Endodermal cell (in vitro differentiated cells): ENCODE measurements at regions not wholly inside any gene's neighbourhood (a gene's known extent, or its start where the extent isn't known, plus 50 kb on each side); places are given as distances from the start of the nearest gene placed in this dataset.

ENCODE experiments used
- DNase-seq: peaks from one replicate; pipeline ENCODE4 v3.0.0-alpha.2; 2017
- H3K27ac ChIP-seq: 2 replicates; pipeline ENCODE4 v1.5.1; 2013; ENCODE audit warnings: mild to moderate bottlenecking, low read depth, low read length, moderate library complexity
- H3K27me3 ChIP-seq: 2 replicates; pipeline ENCODE4 v1.6.1; 2013; ENCODE audit warnings: mild to moderate bottlenecking, low read length, moderate library complexity; ENCODE audit not compliant: insufficient read depth, control insufficient read depth, poor library complexity, severe bottlenecking
- H3K36me3 ChIP-seq: 2 replicates; pipeline ENCODE4 v1.7.0; 2013; ENCODE audit warnings: mild to moderate bottlenecking, low read length, moderate library complexity; ENCODE audit not compliant: control insufficient read depth, insufficient read depth
- H3K4me1 ChIP-seq: one replicate; pipeline ENCODE4 v1.7.0; 2013; ENCODE audit warnings: low read length; ENCODE audit not compliant: control insufficient read depth, insufficient read depth
- H3K4me3 ChIP-seq: 2 replicates; pipeline ENCODE4 v1.5.1; 2013; ENCODE audit warnings: mild to moderate bottlenecking, low read length, moderate library complexity
- H3K9ac ChIP-seq: 2 replicates; pipeline ENCODE4 v1.6.1; 2013; ENCODE audit warnings: mild to moderate bottlenecking, low read length, moderate library complexity; ENCODE audit not compliant: poor library complexity, severe bottlenecking; ENCODE audit errors: extremely low read depth
- H3K9me3 ChIP-seq: 2 replicates; pipeline ENCODE4 v1.6.1; 2013; ENCODE audit warnings: mild to moderate bottlenecking, low read length, moderate library complexity; ENCODE audit not compliant: control insufficient read depth
- H3K27ac Mint-ChIP-seq: 2 replicates; pipeline ENCODE4 v1.8.0; 2020; ENCODE audit warnings: mixed read lengths
- H3K27me3 Mint-ChIP-seq: 2 replicates; pipeline ENCODE4 v1.8.0; 2021; ENCODE audit warnings: mild to moderate bottlenecking, mixed read lengths; ENCODE audit not compliant: insufficient read depth
- H3K36me3 Mint-ChIP-seq: 2 replicates; pipeline ENCODE4 v1.8.0; 2020; ENCODE audit warnings: low read depth, mixed read lengths
- H3K4me1 Mint-ChIP-seq: 2 replicates; pipeline ENCODE4 v1.8.0; 2020; ENCODE audit warnings: mixed read lengths
- H3K4me3 Mint-ChIP-seq: 2 replicates; pipeline ENCODE4 v1.8.0; 2020; ENCODE audit warnings: mild to moderate bottlenecking, moderate library complexity, mixed read lengths
- H3K9me3 Mint-ChIP-seq: 2 replicates; pipeline ENCODE4 v1.8.0; 2020; ENCODE audit warnings: mild to moderate bottlenecking, mixed read lengths
- WGBS, 2 experiments: methylation state at CpG; one replicate each; pipeline versions ENCODE4 v1.1.5 to v1.1.7; 2013; ENCODE audit warnings: missing lambda C conversion rate in 2 of 2, mixed read lengths in 1 of 2; ENCODE audit not compliant: insufficient coverage in 1 of 2, insufficient read length in 1 of 2; 5-methylcytosine and 5-hydroxymethylcytosine counted together
- TF ChIP-seq, protein P1 (sequence below): fragments of 200-600 bp; sonication (generic); conservative IDR thresholded peaks from 2 replicates; pipeline ENCODE4 v1.5.0; 2021; ENCODE audit warnings: antibody characterized with exemption, mild to moderate bottlenecking

DNA sequence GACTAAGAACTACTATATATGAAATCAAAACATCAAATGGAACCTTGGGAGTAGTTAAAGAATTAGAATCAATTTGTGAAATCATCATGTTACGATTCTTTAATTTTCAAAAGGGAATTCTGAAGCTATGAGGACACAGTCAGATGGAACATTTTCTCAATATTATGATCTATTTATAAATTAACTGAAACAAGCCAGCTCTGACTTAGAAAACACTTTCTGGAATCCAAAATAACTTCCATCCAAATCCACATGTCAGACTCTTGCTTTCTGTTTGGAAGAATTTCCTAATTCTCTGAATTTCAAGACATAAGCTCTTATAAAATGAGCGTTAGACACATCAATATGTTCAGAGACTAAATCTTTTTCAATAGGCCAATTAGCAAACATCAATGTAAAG, 737.7 kb upstream of the SOX9 start:
- peaks cover 8% of the 10 kb centered on the region for H3K9me3 ChIP-seq
- WGBS, 2 experiments: 100% methylated on average over 1 to 2 of the region's 2 CpGs
- no peak overlapping the region for H3K4me3 ChIP-seq
- peaks cover 2% of the 10 kb centered on the region for H3K27me3 Mint-ChIP-seq
- no peaks in the 10 kb centered on the region for H3K36me3 ChIP-seq
- DNase-seq: no peak
- H3K4me1 ChIP-seq: no peaks in the 10 kb centered on the region
- no peak overlapping the region for H3K27ac Mint-ChIP-seq
- TF ChIP-seq, protein P1, sequence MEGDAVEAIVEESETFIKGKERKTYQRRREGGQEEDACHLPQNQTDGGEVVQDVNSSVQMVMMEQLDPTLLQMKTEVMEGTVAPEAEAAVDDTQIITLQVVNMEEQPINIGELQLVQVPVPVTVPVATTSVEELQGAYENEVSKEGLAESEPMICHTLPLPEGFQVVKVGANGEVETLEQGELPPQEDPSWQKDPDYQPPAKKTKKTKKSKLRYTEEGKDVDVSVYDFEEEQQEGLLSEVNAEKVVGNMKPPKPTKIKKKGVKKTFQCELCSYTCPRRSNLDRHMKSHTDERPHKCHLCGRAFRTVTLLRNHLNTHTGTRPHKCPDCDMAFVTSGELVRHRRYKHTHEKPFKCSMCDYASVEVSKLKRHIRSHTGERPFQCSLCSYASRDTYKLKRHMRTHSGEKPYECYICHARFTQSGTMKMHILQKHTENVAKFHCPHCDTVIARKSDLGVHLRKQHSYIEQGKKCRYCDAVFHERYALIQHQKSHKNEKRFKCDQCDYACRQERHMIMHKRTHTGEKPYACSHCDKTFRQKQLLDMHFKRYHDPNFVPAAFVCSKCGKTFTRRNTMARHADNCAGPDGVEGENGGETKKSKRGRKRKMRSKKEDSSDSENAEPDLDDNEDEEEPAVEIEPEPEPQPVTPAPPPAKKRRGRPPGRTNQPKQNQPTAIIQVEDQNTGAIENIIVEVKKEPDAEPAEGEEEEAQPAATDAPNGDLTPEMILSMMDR: no peak
- no peaks in the 10 kb centered on the region for H3K36me3 Mint-ChIP-seq
- no peak overlapping the region for H3K27ac ChIP-seq
- H3K27me3 ChIP-seq: no peaks in the 10 kb centered on the region
- no peaks in the 10 kb centered on the region for H3K4me1 Mint-ChIP-seq
- H3K9me3 Mint-ChIP-seq: peaks cover 13% of the 10 kb centered on the region
- no peak overlapping the region for H3K4me3 Mint-ChIP-seq
- no peak overlapping the region for H3K9ac ChIP-seq

DNA sequence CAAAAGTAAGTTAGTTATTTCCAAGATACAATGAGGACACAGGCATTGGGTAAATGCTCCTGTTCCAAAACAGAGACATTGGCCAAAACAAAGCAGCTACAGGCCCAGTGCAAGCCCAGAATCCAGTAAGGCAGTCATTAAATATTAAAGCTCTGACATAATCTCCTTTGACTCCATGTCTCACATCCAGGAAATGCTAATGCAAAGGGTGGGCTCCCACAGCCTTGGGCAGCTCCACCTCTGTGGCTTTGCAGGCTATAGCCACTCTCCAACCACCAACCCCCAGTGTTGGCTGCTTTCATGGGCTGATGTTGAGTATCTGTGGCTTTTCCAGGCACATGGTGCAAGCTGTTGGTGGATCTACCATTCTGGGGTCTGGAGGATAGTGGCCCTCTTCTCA, 733.4 kb upstream of the SOX9 start:
- Histone ChIP-seq H3K4me3 (no peak overlapping the region), H3K4me1 (no peaks in the 10 kb centered on the region), H3K27ac (no peak overlapping the region), H3K9me3 (peaks cover 18% of the 10 kb centered on the region), H3K27me3 (no peaks in the 10 kb centered on the region), H3K9ac (no peak overlapping the region), H3K36me3 (no peaks in the 10 kb centered on the region)
- Mint-ChIP-seq H3K9me3 (peaks cover 20% of the 10 kb centered on the region), H3K4me3 (no peak overlapping the region), H3K27me3 (no peaks in the 10 kb centered on the region), H3K4me1 (no peaks in the 10 kb centered on the region), H3K36me3 (no peaks in the 10 kb centered on the region), H3K27ac (no peak overlapping the region)
- DNase-seq: peak; percentile 22
- TF ChIP-seq, protein P1: no peak

DNA sequence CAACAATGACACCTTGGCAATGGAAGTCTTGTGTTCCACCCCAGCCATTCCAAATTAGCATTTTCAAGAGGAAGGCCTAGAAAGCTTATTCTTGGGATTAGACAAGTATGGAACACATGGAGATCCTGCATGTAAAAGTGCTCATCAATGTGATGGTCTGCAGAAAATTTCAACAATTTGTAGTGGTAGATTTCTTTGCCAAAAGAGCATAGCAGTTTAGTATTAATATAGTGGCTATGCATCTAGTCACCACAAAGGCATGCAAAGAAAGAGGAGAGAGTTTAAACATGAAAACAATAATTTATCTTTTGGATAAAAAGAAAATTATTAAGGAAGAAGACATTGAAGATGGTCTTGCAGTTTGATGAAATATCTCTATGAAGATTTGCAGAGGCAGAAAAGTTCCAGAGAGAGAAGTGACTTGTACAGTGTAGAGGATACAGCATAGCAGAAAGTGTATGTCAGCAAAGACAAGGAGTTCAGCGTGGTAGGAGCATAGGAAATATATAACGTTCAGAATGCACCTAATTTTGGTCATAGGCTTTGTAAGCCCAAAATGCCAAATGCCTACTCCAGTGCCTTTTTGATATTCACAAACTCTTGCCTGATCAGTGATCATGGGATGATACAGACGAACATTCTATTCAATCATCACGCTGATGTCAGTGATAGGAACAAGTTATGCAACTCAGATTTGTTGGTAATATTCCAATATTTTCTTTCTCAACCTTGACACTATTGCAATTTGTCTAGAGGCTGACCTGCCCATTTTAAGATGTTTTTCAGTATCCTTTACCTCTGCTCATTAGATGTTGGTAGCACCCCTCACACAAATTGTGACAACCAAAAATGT, 727.9 kb upstream of the SOX9 start:
- Histone ChIP-seq H3K36me3 (no peaks in the 10 kb centered on the region), H3K4me3 (no peak overlapping the region), H3K27ac (no peak overlapping the region), H3K27me3 (no peaks in the 10 kb centered on the region), H3K4me1 (no peaks in the 10 kb centered on the region), H3K9me3 (peaks cover 11% of the 10 kb centered on the region), H3K9ac (no peak overlapping the region)
- DNase-seq: no peak
- TF ChIP-seq, protein P1: no peak
- no peak overlapping the region for H3K4me3 Mint-ChIP-seq
- WGBS, 2 experiments: 90 to 95% methylated on average over 3 to 4 of the region's 4 CpGs
- H3K9me3 Mint-ChIP-seq: peaks cover 8% of the 10 kb centered on the region
- H3K36me3 Mint-ChIP-seq: no peaks in the 10 kb centered on the region
- no peak overlapping the region for H3K27ac Mint-ChIP-seq
- H3K27me3 Mint-ChIP-seq: no peaks in the 10 kb centered on the region
- H3K4me1 Mint-ChIP-seq: peaks cover 10% of the 10 kb centered on the region
